SK-N-SH (cell line): ENCODE measurements at regions not wholly inside any gene's neighbourhood (a gene's known extent, or its start where the extent isn't known, plus 50 kb on each side); places are given as distances from the start of the nearest gene placed in this dataset.

Experiments
- CTCF ChIA-PET: fragments of 300-600, 350-600 bp; formaldehyde crosslinking; extraction: SDS; loops from one replicate; lab custom pipeline; 2021; lab: Yijun Ruan, JAX
- POLR2A ChIA-PET: fragments of 350-600 bp; sonication (Branson Sonifier 250); formaldehyde crosslinking; extraction: SDS; loops from one replicate; lab custom pipeline; 2020; ENCODE audit warnings: antibody characterized with exemption, inconsistent platforms; lab: Yijun Ruan, JAX
- DNase-seq: peaks from one replicate; pipeline ENCODE4 v3.0.0; 2012
- H2AFZ ChIP-seq: fragments of 200-600 bp; sonication (generic); 2 replicates; pipeline ENCODE4 v1.8.1; 2016; ENCODE audit warnings: antibody characterized with exemption, mild to moderate bottlenecking, low read depth
- H3F3A ChIP-seq: fragments of 200-600 bp; sonication (generic); replicated peaks from 2 replicates; pipeline ENCODE3; 2016; ENCODE audit warnings: antibody characterized with exemption, mild to moderate bottlenecking; ENCODE audit not compliant: insufficient read depth
- H3K27ac ChIP-seq, 2 experiments: fragments of 200-500 bp in 1 of 2; fragments of 200-600 bp in 1 of 2; sonication (Bioruptor generic) in 1 of 2; sonication (generic), shearing (Covaris generic) in 1 of 2; 2 replicates each; pipeline versions ENCODE4 v1.5.1 to v1.6.1; 2014 to 2016; ENCODE audit warnings: low read depth in 2 of 2, inconsistent platforms in 1 of 2, low read length in 1 of 2, mild to moderate bottlenecking in 1 of 2, mixed read lengths in 1 of 2
- H3K27me3 ChIP-seq: fragments of 200-600 bp; sonication (generic), shearing (Covaris generic); 2 replicates; pipeline ENCODE4 v1.6.1; 2016; ENCODE audit warnings: mixed run types; ENCODE audit not compliant: insufficient read depth
- H3K36me3 ChIP-seq, 2 experiments: fragments of 200-500 bp in 1 of 2; fragments of 200-600 bp in 1 of 2; sonication (Bioruptor generic) in 1 of 2; sonication (generic) in 1 of 2; replicated peaks in 1 of 2; 2 replicates each; pipeline versions ENCODE3 to v1.5.1; 2014 to 2016; ENCODE audit warnings: low read length in 1 of 2, mild to moderate bottlenecking in 1 of 2; ENCODE audit not compliant: insufficient read depth in 2 of 2, control insufficient read depth in 1 of 2
- H3K4me1 ChIP-seq, 2 experiments: fragments of 200-500 bp in 1 of 2; fragments of 200-600 bp in 1 of 2; sonication (Bioruptor generic) in 1 of 2; sonication (generic), shearing (Covaris generic) in 1 of 2; 2 replicates each; pipeline versions ENCODE4 v1.5.1 to v1.6.1; 2014 to 2016; ENCODE audit warnings: low read depth in 1 of 2, low read length in 1 of 2, mixed run types in 1 of 2; ENCODE audit not compliant: insufficient read depth in 2 of 2, control insufficient read depth in 1 of 2
- H3K4me2 ChIP-seq: fragments of 200-600 bp; sonication (generic), shearing (Covaris generic); 2 replicates; pipeline ENCODE4 v1.6.1; 2017; ENCODE audit warnings: mixed run types
- H3K4me3 ChIP-seq, 2 experiments: fragments of 200-500 bp in 1 of 2; fragments of 200-600 bp in 1 of 2; sonication (Bioruptor generic) in 1 of 2; sonication (generic), shearing (Covaris generic) in 1 of 2; 2 replicates each; pipeline versions ENCODE4 v1.5.1 to v1.8.1; 2014 to 2016; ENCODE audit warnings: low read depth in 2 of 2, inconsistent platforms in 1 of 2, low read length in 1 of 2, mild to moderate bottlenecking in 1 of 2, mixed read lengths in 1 of 2, moderate library complexity in 1 of 2
- H3K79me2 ChIP-seq: fragments of 200-600 bp; sonication (generic); 2 replicates; pipeline ENCODE4 v1.8.1; 2017; ENCODE audit warnings: mild to moderate bottlenecking; ENCODE audit not compliant: insufficient read depth
- H3K9ac ChIP-seq: fragments of 200-600 bp; sonication (generic); 2 replicates; pipeline ENCODE4 v1.6.1; 2017; ENCODE audit warnings: mixed run types
- H3K9me2 ChIP-seq: fragments of 200-600 bp; sonication (generic); 2 replicates; pipeline ENCODE4 v1.6.1; 2017; ENCODE audit warnings: mixed run types
- H3K9me3 ChIP-seq: fragments of 200-600 bp; sonication (generic); 2 replicates; pipeline ENCODE4 v1.6.1; 2017; ENCODE audit warnings: mixed run types, mild to moderate bottlenecking, moderate library complexity
- H4K20me1 ChIP-seq: fragments of 200-600 bp; sonication (generic); 2 replicates; pipeline ENCODE4 v1.6.1; 2017; ENCODE audit warnings: mild to moderate bottlenecking, mixed run types; ENCODE audit not compliant: insufficient read depth
- ELF1 ChIP-seq: IDR thresholded peaks from 2 replicates; pipeline ENCODE4 v1.4.0; 2012
- EP300 ChIP-seq, 2 experiments: IDR thresholded peaks; 2 replicates each; pipeline versions ENCODE4 v1.4.0 to v1.6.1; 2012; ENCODE audit warnings: borderline replicate concordance in 1 of 2, low read depth in 1 of 2, low read length in 1 of 2
- FOSL2 ChIP-seq: IDR thresholded peaks from 2 replicates; pipeline ENCODE4 v1.4.0; 2012; ENCODE audit warnings: low read depth, mild to moderate bottlenecking, moderate library complexity, borderline replicate concordance
- FOXM1 ChIP-seq: IDR thresholded peaks from 2 replicates; pipeline ENCODE4 v1.4.0; 2012; ENCODE audit warnings: low read depth, mild to moderate bottlenecking
- GABPA ChIP-seq: IDR thresholded peaks from 2 replicates; pipeline ENCODE4 v1.4.0; 2012; ENCODE audit warnings: low read depth, mild to moderate bottlenecking
- JUND ChIP-seq: IDR thresholded peaks from 2 replicates; pipeline ENCODE4 v1.4.0; 2012
- NFIC ChIP-seq: IDR thresholded peaks from 2 replicates; pipeline ENCODE4 v1.4.0; 2012; ENCODE audit warnings: borderline replicate concordance
- POLR2AphosphoS5 ChIP-seq: IDR thresholded peaks from 2 replicates; pipeline ENCODE4 v1.6.1; 2012; ENCODE audit warnings: low read depth, low read length
- RCOR1 ChIP-seq: fragments of 150-350 bp; IDR thresholded peaks from 2 replicates; pipeline ENCODE4 v1.6.1; 2017; ENCODE audit warnings: antibody characterized with exemption, low read length
- RFX5 ChIP-seq: IDR thresholded peaks from 2 replicates; pipeline ENCODE4 v1.6.1; 2012; ENCODE audit warnings: mild to moderate bottlenecking, improper control_type of control experiment, low read length
- RXRA ChIP-seq: IDR thresholded peaks from 2 replicates; pipeline ENCODE4 v1.4.0; 2012; ENCODE audit warnings: low read depth, mild to moderate bottlenecking, borderline replicate concordance
- SIN3A ChIP-seq: IDR thresholded peaks from 2 replicates; pipeline ENCODE4 v1.6.1; 2012; ENCODE audit warnings: low read depth, mild to moderate bottlenecking, low read length, moderate library complexity, borderline replicate concordance
- SMC3 ChIP-seq: IDR thresholded peaks from 2 replicates; pipeline ENCODE4 v1.6.1; 2012; ENCODE audit warnings: low read depth, low read length, improper control_type of control experiment
- TEAD4 ChIP-seq: IDR thresholded peaks from 2 replicates; pipeline ENCODE4 v1.4.0; 2012; ENCODE audit warnings: mild to moderate bottlenecking, borderline replicate concordance; ENCODE audit not compliant: insufficient read depth
- YY1 ChIP-seq: IDR thresholded peaks from 2 replicates; pipeline ENCODE4 v1.4.0; 2012; ENCODE audit warnings: low read depth, mild to moderate bottlenecking
- WGBS: methylation state at CpG from one replicate; pipeline ENCODE4 v1.1.6; 2017; ENCODE audit warnings: low lambda C conversion rate; 5-methylcytosine and 5-hydroxymethylcytosine counted together
- TF ChIP-seq, protein P1 (sequence below): IDR thresholded peaks from 2 replicates; pipeline ENCODE4 v1.6.1; 2012; ENCODE audit warnings: mild to moderate bottlenecking, low read depth, low read length, moderate library complexity
- TF ChIP-seq, protein P2 (sequence below): fragments of 150-350 bp; IDR thresholded peaks from 2 replicates; pipeline ENCODE4 v1.6.1; 2017; ENCODE audit warnings: antibody characterized with exemption, low read length, low read depth, borderline replicate concordance
- TF ChIP-seq, protein P3 (sequence below): IDR thresholded peaks from 2 replicates; pipeline ENCODE4 v1.4.0; 2012; ENCODE audit warnings: low read depth, borderline replicate concordance
- TF ChIP-seq, protein P4 (sequence below): IDR thresholded peaks from 2 replicates; pipeline ENCODE4 v1.4.0; 2012; ENCODE audit warnings: low read depth, borderline replicate concordance
- TF ChIP-seq, protein P5 (sequence below): fragments of 200-600 bp; sonication (generic); IDR thresholded peaks from 2 replicates; pipeline ENCODE4 v1.6.1; 2017; ENCODE audit warnings: antibody characterized with exemption, mild to moderate bottlenecking, moderate library complexity

DNA sequence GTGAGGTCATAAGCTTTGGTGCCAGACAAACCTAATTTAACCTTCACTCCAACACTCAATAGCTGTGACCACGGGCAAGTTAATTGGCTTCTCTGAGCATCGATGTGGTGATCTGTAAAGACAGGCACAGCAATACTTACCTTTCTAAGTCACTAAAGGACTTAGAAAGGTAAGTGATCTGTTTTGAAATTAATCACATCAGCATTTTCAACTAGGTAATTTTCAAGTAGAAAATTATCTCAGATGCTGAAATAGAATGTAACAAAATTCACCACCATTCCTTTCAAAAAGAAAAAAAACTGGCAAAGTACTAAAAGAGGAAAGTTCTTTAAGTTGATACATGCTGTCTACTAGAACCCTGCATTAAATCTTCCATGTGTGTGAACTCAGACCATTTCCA lies 354.5 kb downstream of the ICE1 start:
- Histone ChIP-seq H3K79me2 (no peaks in the 10 kb centered on the region), H3K36me3 (no peaks in the 10 kb centered on the region), H3K4me2 (no peak overlapping the region), H3K4me1 (peaks cover 0 to 8% of the 10 kb centered on the region in 2 experiments; a peak in 1 of 4 replicates), H3K27me3 (no peaks in the 10 kb centered on the region), H3K9me2 (no peaks in the 10 kb centered on the region), H4K20me1 (no peaks in the 10 kb centered on the region), H3K9me3 (no peaks in the 10 kb centered on the region)
- CTCF ChIA-PET = no interaction called here
- POLR2A ChIA-PET = no interaction called here
- no peak for DNase-seq
- TF ChIP-seq FOSL2 (no peak), GABPA (no peak), FOXM1 (no peak), SIN3A (no peak), RCOR1 (no peak), POLR2AphosphoS5 (no peak), ELF1 (no peak), RXRA (no peak), EP300 (IDR thresholded peaks at IDR 0.05; ENCODE audit: borderline replicate concordance in 1 of 2, low read depth in 1 of 2, low read length in 1 of 2) (no peak), TEAD4 (no peak), NFIC (no peak), SMC3 (no peak), JUND (no peak), RFX5 (no peak), YY1 (no peak)
- TF ChIP-seq, protein P1, sequence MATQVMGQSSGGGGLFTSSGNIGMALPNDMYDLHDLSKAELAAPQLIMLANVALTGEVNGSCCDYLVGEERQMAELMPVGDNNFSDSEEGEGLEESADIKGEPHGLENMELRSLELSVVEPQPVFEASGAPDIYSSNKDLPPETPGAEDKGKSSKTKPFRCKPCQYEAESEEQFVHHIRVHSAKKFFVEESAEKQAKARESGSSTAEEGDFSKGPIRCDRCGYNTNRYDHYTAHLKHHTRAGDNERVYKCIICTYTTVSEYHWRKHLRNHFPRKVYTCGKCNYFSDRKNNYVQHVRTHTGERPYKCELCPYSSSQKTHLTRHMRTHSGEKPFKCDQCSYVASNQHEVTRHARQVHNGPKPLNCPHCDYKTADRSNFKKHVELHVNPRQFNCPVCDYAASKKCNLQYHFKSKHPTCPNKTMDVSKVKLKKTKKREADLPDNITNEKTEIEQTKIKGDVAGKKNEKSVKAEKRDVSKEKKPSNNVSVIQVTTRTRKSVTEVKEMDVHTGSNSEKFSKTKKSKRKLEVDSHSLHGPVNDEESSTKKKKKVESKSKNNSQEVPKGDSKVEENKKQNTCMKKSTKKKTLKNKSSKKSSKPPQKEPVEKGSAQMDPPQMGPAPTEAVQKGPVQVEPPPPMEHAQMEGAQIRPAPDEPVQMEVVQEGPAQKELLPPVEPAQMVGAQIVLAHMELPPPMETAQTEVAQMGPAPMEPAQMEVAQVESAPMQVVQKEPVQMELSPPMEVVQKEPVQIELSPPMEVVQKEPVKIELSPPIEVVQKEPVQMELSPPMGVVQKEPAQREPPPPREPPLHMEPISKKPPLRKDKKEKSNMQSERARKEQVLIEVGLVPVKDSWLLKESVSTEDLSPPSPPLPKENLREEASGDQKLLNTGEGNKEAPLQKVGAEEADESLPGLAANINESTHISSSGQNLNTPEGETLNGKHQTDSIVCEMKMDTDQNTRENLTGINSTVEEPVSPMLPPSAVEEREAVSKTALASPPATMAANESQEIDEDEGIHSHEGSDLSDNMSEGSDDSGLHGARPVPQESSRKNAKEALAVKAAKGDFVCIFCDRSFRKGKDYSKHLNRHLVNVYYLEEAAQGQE = no peak
- TF ChIP-seq, protein P2, sequence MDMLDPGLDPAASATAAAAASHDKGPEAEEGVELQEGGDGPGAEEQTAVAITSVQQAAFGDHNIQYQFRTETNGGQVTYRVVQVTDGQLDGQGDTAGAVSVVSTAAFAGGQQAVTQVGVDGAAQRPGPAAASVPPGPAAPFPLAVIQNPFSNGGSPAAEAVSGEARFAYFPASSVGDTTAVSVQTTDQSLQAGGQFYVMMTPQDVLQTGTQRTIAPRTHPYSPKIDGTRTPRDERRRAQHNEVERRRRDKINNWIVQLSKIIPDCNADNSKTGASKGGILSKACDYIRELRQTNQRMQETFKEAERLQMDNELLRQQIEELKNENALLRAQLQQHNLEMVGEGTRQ = no peak
- TF ChIP-seq, protein P3, sequence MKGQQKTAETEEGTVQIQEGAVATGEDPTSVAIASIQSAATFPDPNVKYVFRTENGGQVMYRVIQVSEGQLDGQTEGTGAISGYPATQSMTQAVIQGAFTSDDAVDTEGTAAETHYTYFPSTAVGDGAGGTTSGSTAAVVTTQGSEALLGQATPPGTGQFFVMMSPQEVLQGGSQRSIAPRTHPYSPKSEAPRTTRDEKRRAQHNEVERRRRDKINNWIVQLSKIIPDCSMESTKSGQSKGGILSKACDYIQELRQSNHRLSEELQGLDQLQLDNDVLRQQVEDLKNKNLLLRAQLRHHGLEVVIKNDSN = no peak
- TF ChIP-seq, protein P4, sequence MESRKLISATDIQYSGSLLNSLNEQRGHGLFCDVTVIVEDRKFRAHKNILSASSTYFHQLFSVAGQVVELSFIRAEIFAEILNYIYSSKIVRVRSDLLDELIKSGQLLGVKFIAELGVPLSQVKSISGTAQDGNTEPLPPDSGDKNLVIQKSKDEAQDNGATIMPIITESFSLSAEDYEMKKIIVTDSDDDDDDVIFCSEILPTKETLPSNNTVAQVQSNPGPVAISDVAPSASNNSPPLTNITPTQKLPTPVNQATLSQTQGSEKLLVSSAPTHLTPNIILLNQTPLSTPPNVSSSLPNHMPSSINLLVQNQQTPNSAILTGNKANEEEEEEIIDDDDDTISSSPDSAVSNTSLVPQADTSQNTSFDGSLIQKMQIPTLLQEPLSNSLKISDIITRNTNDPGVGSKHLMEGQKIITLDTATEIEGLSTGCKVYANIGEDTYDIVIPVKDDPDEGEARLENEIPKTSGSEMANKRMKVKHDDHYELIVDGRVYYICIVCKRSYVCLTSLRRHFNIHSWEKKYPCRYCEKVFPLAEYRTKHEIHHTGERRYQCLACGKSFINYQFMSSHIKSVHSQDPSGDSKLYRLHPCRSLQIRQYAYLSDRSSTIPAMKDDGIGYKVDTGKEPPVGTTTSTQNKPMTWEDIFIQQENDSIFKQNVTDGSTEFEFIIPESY = no peak
- TF ChIP-seq, protein P5, sequence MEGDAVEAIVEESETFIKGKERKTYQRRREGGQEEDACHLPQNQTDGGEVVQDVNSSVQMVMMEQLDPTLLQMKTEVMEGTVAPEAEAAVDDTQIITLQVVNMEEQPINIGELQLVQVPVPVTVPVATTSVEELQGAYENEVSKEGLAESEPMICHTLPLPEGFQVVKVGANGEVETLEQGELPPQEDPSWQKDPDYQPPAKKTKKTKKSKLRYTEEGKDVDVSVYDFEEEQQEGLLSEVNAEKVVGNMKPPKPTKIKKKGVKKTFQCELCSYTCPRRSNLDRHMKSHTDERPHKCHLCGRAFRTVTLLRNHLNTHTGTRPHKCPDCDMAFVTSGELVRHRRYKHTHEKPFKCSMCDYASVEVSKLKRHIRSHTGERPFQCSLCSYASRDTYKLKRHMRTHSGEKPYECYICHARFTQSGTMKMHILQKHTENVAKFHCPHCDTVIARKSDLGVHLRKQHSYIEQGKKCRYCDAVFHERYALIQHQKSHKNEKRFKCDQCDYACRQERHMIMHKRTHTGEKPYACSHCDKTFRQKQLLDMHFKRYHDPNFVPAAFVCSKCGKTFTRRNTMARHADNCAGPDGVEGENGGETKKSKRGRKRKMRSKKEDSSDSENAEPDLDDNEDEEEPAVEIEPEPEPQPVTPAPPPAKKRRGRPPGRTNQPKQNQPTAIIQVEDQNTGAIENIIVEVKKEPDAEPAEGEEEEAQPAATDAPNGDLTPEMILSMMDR = no peak
- TF ChIP-seq, all 33 proteins: peak for 0
- H3K9ac ChIP-seq = no peak overlapping the region
- H2AFZ ChIP-seq = no peak overlapping the region
- no peak overlapping the region for H3K4me3 ChIP-seq
- H3F3A ChIP-seq = no peaks in the 10 kb centered on the region
- 0 out of 4 replicates have a peak overlapping the region, but pooled peaks of 1 of the 2 experiments have one; percentile 18 for H3K27ac ChIP-seq
- WGBS = 27% methylated on average over 2 of the region's 2 CpGs
